ENCODE measurements at regions not wholly inside any gene's neighbourhood (a gene's known extent, or its start where the extent isn't known, plus 50 kb on each side); places are given as distances from the start of the nearest gene placed in this dataset.
"Not testable (repeated sequence)": the region's sequence is repeated elsewhere in the genome, so short reads cannot be mapped to it uniquely, and the experiment has no call there.

DNA sequence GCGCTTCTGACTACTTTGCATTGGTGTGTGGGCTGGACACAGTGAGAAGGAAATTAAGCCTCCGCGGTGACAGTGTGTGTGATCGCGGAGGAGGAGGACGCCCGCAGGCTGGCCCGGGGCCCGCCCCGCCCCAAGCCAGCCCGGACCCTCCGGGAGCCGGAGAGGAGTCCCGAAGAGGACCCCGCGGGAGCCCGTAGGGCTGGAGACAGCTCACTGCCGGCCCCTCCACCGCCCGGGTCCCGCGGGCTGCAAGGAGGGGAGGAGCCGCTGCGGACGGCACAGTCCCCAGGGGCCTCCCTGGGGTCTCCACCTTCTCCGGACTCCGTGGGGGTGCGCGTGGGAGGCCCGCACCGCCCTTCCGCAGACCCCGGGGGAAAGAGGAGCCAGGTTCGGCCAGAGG, 146.4 kb upstream of the ERCC6L2 start:
- no peak for DNase-seq

DNA sequence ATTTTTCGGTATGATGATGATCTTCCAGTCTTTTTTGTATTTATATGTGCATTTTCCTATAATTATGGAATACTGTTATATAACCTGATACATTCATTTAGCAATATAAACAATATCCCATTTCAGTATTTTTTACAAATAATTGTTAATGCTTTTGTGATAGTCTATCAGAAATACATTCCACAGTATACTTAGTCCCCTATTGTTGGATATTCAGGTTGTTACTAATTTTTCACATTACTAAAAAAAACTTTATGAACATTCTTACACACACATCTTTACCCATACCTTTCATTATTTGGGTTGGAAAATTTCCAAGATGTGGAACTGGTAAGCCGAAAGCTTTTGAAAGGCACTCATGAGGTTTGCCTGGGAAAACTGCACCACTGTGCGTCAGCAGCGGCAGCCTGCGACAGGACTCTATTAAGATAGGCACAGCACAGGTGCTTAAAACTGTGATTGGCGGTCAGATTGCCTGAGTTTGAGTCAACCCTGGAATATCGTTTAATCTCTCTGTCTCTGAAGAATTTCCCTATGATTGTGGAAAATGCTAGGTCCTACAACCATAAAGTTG, 147.5 kb upstream of the ERCC6L2 start:
- no peak for DNase-seq

DNA sequence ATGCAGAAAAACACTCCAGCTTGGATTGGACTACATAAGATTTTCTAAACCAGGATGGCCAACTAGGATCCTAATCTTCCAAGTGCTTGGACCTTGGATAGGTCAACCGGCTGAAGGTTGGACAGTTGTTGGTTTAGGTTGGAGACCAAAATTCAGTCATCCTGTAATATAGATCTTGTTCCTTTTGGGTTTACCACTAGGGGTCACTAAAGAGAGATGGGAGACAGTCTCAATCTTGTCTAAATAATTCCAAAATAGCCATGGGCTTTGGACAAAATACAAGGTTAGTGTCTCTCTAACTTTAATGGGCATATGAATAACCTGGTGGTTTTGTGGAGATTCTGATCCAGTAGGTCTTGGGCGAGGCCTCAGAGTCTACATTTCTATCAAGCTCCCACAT, 148.7 kb upstream of the ERCC6L2 start:
- DNase-seq: peak; percentile 13

DNA sequence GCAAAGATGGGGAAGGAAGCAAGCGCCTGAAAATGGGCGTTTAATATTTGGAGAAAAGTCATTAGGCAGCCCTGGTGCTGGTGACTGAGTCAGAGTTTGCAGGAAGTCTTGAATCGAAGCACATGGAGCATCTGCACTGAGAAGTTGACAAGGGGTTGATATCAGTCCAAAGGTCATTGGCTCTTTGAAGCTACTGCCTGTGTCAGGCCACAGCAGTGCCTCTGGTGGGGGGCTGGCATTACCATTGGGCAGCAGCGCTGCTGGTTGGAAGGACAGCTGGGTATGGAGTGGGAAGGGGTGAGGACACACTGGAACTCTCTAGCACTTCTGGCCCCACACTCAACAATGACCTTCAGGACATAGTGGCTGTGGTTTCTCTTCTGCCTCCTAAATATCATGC, 150.4 kb upstream of the ERCC6L2 start:
- no peak for DNase-seq

DNA sequence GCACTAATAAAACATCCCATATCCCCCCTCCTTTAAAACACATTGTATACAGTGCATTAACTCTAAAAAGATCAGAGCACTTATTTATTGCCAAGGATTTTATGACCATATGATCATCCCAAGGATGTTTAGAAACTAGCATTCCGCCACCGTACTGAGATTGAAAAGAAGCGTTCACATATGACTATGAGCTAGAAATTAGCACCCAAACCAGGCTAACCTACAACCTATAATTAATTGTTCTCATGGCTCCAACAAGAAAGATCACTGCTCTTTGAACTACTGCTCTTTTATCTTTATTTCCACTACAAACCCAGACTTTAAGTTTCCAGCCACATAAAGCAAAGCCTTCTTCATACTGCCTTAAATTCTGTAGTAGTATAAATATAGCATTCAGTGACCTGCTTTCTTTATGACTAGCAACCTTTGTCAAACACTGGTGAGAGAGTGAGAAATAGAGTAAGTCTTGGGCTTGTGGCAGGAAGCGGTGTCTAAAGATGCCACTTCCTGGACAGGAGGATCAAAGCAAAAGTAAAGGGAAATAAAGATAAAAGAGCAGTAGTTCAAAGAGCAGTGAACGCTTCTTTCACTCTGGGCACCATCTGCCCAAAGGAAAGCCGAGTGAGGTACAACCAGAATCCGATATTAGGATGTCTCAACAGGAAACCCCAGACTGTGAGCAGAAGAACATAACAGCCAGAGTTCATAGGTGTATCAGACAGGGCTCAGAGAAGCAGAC, 151.1 kb upstream of the ERCC6L2 start:
- no peak for DNase-seq

DNA sequence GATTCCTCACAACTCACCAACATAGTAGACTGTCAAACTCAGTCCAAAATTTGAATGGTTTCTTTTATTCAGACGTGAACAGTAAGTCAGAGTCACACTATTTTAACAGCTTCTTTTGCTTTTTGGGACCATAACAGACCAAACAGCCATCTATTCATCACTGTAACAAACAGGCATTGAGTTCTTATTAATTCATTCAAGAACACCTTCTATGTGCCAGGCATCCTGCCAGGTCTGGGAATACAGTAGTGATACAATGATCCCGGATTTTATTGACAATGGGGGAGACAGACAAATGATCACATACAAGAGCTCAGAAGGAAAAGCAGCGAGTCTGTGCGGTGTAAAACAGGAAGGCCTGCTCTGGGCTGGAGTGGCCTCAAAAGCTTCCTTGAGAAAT, 153.3 kb upstream of the ERCC6L2 start:
- no peak for DNase-seq

DNA sequence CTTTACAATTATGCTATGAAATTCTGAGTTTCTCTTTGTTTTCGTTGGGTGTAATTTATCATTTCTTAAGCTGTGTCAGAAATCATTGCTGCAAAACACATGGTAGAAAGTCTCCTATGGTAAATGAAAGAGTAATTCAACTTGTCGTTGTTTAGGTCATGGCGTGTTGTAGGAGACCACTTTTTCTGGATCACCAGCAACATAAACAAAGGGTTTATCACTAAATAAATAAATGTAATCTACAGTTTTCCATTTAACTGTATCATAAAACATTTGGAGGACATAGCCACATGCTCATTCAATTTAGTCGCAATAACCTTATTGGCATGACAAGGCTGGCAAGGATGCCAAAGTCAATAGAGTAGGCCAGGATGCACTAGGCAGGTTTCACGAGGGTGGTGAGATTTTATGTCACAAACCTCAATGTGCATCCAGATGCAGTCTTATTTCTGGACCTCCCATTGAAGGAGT, 154.4 kb upstream of the ERCC6L2 start:
- DNase-seq: no peak

DNA sequence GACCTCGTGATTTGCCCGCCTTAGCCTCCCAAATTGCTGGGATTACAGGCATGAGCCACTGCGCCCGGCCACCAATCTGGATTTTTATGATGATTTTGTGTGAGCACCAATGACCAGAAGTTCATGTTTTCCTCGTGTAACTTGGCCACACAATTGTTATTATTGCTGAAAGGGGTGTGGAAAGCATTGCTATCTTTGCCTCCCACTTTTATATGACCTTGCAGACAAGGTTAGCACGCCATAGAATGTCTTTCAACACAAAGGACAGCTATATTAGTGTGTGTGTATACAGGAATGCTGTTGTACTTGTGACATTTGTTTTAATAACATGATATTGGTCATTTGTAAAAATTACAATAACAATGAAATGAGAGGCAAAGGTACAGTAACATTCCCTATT, 155.0 kb upstream of the ERCC6L2 start:
- no peak for DNase-seq

DNA sequence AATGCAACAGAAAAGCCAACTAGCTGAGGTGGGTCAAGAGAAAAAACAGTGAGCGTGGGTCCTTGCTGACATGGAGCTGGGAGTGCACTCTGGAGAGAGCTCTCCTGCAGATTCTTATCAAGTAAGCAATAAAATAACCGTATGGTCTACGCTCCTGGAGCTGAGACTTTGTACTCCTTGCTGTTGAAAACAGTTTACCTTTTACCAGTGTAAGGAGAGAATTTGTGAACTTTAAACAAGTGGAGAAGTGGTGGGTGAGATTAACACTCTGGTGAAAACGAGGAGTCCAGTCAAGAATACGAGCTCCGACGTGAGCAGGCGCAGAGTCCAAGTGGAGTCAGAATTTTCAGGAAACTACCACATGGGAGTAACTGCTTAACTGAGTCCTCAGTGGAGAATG, 156.1 kb upstream of the ERCC6L2 start:
- no peak for DNase-seq

DNA sequence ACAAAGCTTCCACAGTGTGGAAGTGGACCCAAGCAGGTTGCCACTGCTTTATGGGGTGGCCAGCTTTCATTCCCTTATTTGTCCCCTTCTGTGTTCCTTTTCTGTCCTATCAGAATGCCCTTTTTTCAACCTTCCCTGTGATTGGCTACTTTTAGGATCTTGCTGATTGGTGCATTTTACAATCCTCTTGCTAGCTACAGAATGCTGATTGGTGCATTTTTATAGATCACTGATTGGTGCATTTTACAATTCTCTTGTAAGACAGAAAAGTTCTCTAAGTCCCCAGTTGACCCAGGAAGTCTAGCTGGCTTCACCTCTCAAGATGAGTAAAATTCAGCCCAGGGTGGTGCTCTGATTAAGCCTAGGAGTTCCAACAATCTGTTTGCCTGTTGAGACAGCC, 157.2 kb upstream of the ERCC6L2 start:
- no peak for DNase-seq

DNA sequence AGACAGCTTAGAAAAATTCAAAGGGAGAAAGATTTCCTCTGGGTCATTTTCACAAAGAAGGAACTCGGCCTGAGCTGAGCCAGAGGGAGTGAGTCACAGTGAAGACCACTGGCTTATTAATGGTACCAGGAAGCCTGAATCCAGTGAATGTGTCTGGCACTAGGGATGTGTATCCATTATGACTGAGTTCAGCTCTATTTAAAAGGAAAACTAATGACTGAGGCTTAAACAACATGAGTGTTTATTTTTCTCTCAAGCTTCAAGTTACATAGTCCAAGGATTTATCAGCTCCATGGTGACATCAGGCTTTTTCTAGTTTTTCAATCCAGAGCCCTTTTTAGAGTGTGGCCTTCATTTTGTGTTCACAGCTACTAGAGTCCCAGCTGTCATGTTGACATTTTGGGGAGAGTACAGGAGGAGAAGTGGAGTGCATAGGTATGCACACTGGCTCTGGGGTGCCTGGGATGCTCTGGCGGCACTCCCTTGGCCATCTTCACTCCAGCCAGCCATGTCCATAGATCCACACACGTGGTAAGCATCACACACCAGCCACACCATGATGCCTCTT, 159.5 kb upstream of the ERCC6L2 start:
- DNase-seq: no peak

DNA sequence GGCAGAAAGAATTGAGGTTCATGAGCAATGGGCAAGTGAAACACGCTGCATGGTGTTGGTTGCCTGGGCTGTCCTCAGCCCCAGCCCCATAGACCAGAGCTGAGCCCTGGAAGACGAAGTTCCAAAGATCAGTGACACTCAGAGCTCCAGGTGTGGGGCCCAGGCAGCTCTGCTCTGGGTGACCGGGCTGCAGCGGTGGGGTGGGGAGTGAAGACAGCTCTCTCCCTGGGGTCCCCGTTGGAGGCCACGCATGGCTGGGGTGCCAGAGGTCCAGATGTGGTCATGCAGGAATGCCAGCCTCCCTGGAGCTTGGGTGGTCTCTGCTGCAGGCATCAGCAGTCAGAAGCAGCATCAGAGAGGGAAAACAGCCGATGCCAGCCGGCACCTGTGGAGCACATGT, 165.0 kb upstream of the ERCC6L2 start:
- DNase-seq: no peak

DNA sequence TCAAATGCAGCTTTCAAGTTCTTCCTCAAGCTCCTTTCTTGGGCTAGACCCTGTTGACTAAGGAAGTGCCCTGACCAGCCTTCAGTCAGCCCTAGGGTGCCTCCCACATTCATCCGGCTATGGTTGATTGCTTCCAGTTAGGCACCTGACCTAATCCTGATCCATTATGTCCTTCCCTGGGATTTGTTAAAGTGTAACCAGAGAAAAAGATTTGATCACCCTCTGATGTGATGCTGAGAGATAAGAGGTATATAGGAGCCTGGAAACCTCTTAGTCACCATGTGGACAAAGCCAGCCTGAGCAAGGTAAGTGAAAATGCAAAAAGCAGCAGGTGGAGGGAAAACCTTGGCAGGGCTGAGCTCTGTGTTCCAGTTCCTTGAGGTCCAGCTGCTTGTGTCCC, 178.8 kb upstream of the ERCC6L2 start:
- DNase-seq: no peak

DNA sequence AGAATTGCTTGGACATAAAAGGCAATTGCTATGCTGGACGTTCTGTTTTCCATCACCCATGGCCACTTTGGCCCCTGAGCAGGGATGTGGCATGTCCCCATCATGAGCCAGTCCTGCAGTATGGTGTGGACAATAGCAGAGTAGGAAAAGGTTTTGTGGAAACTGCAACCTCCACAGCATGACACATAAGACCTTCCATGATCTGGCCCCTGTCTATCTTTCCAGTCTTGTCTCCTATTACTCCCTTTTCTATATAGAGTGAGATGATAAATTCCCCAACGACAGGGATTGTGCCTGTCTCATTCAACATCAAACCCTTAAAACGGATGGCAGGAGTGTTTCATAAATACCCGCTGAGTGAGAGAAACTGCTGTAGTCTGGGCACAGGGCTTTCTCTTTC, 174.7 kb upstream of the PTCH1 start:
- DNase-seq: no peak

DNA sequence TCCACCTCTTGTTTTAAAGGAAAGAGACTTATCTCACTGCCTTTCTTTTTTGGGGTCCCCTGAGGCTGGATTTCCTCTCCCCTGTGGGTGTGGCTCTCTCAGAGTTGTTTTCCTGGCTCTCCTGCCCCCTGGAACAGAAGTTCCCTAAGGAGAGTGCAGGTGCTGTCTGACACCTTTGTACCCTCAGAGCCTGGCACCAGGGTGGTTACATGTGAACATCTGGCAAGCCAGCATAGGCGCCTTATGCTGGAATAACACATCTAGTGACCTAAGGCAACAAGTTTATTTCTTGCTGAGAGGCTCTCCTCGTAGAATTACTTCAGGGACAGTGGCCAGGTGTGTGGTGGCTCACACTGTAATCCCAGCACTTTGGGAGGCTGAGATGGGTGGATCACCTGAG, 172.9 kb upstream of the PTCH1 start:
- DNase-seq: no peak

DNA sequence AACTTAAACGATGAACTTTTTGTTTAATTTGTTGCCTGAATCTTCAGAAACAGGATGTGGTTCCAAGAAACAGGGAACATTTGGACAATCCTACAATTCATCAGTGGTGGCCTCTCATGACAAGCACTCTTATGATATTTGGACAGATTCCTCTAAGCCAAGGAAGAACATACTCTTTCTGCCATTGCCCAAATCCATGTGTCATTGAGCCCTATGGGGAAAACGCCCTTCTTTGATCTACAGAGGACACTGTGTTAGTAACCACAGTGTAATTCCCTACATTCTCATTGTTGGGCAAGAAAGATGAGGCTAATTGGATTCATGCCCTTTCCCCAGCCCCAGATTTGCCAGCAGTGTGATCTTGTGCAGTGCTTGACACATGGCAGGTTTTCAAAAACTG, 167.7 kb upstream of the PTCH1 start:
- no peak for DNase-seq

DNA sequence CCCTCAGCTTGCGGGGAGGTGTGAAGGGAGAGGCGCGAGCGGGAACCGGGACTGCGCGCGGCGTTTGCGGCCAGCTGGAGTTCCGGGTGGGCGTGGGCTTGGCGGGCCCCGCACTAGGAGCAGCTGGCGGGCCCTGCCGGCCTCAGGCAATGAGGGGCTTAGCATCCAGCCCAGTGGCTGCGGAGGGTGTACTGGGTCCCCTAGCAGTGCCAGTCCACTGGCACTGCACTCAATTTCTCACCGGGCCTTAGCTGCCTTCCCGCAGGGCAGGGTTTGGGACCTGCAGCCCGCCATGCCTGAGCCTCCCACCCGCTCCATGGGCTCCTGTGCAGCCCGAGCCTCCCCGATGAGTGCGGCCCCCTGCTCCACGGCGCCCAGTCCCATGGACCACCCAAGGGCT, 163.5 kb upstream of the PTCH1 start:
- not testable (repeated sequence) for DNase-seq

DNA sequence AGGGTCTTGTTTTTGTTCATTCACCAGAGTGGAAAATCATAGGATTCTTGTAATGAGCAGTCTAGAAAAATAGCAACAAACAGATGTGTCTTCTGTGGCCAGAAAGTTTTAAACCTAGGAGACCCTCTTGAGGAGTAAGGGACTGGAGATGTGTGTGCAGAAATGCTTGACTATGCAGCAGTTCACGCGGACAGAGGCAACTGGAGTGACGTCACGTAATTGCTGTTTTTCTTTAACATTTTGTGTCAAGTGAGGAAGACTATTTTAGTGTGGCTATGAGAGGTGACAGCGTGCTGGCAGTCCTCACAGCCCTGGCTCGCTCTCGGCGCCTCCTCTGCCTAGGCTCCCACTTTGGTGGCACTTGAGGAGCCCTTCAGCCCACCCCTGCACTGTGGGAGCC, 163.1 kb upstream of the PTCH1 start:
- DNase-seq: no peak

DNA sequence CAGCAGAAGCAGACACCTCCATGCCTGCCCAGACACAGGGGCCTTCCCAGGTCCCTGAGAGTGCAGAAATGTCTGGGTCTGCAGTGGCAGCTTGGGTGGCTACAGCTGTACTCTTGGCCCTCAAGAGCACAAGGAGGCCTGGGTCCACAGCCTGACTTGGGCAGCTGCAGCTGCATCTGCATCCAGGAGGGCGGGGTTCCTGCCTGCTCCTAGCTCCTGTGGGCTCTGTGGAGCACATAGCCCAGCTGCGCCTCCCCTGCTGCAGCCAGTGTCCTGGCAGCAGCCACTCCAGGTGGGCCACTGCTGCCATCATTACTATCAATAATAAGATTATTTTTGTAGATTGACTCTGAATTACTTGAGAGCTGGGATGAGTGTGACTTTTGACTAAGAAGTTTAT, 162.0 kb upstream of the PTCH1 start:
- no peak for DNase-seq

DNA sequence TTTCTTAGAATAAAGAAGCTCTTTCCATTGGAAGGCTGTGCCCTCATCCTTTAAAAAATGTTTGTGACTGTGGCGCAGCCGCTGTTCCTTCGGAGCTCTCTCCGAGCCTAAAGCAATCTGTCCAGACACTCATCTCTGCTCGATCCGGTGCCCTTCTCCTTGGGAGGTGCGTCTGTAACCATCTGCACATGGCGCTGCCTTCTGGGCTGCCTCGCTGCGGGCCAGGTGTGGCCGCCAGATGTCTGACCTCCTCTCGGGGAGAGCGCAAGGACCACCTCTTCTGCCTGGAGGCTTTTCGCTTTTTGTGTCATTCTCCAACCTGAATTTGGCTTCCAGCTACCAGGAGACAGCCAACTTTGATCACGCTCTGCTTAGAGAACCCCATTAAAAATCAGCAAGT, 153.4 kb upstream of the PTCH1 start:
- no peak for DNase-seq

DNA sequence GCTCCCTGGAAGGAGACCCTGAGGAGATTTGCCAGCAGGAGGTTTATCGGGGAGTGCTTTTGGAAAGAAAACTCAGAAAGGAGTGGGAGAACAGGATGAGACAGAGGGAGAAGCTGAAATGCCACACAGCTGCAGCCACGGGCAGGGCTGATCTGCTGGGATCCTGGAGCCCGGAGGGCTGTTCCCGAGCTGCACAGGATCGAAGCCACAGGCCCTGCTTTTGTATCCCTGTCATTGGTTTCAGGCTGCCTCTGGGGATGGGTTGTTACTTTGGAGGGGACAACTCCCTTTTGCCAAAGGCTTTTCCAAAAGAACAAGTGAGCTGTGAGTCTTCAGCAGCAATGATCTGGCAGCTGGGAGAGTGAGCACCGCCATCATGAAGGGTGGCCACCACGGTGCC, 152.5 kb upstream of the PTCH1 start:
- no peak for DNase-seq

DNA sequence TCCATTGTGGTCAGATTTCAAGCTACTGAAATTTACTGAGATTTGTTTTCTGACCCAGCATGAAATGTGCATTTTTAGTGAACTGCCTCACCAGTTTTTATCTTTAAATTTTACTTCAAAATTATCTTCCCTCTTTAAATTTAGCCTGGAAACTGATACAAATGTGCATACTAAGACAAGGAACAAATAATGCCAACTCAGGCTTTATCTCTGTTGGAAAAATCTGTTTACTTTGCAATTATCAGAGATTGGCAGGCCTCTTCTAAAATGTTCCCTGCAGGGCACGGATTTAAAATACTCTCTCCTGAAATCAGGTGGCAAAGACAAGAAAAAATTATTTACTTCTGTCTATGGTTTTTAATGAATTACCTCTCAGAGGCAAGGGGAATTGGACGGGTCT, 151.0 kb upstream of the PTCH1 start:
- no peak for DNase-seq

DNA sequence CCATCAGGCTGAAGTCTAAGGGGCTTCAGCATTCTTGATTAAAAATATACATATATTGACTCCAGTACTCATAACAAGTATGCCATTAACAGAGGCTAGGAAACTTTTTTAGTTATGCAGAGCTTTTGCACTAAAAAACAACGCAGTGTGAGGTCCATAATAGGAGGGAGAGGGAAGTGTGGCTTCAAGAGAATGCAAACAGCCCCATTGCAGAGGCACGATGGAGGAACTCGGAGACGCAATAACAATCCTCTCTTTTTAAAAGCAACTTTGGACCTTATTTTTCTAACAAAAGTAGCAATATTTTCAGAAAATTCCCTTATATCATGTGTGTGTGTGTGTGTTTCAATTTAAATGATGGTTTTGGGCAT, 150.0 kb upstream of the PTCH1 start:
- no peak for DNase-seq

DNA sequence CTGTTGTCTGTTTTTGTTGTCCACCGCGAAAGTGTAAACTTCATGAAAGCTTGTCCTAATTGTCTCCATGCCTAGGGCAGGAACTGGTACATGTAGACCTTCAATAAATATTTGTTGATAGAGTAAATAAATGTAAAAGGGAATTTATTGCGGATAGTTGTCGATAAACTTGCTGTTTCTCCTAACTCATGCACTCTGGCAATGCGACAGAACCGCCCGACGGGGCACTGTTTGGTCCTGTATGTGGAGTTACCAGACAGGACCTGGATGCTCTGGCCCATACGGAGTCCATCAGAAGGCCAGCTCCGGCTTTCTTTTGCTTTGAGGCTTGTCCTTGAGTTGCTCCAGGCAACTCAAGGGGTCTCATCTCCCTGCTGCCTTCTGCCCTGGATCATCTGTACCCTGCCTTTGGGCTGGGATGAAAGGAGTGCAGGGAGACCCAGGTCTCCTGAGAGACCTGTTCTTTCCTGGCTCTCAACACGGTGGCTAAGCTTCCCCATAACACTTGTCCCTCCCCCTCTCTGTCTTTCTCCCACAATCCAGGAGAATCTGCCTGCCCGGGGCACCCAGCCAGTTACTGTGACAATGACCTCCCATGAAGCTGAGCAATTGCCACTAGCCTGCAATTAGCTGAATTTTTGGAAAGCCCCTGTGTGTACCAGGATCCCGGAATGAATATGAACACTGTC, 149.5 kb upstream of the PTCH1 start:
- DNase-seq: no peak

Measured in NCI-H1694 treated with DMSO at 0.1 percent for 48 hours (cell line).